HUES48 (cell line): ENCODE measurements at regions not wholly inside any gene's neighbourhood (a gene's known extent, or its start where the extent isn't known, plus 50 kb on each side); places are given as distances from the start of the nearest gene placed in this dataset.

Experiments
- H3K27ac ChIP-seq: one replicate; pipeline ENCODE4 v1.7.0; 2013; ENCODE audit warnings: low read depth, low read length, inconsistent platforms
- H3K27me3 ChIP-seq: 2 replicates; pipeline ENCODE4 v1.6.1; 2013; ENCODE audit warnings: mild to moderate bottlenecking, low read length; ENCODE audit not compliant: control insufficient read depth, insufficient read depth
- H3K36me3 ChIP-seq: 2 replicates; pipeline ENCODE4 v1.6.1; 2013; ENCODE audit warnings: low read length; ENCODE audit not compliant: control insufficient read depth, insufficient read depth
- H3K4me1 ChIP-seq: 2 replicates; pipeline ENCODE4 v1.6.1; 2013; ENCODE audit warnings: mild to moderate bottlenecking, low read length; ENCODE audit not compliant: control insufficient read depth, insufficient read depth
- H3K4me3 ChIP-seq: 2 replicates; pipeline ENCODE4 v1.5.1; 2013; ENCODE audit warnings: mild to moderate bottlenecking, low read depth, low read length
- H3K9ac ChIP-seq: 2 replicates; pipeline ENCODE4 v1.6.1; 2013; ENCODE audit warnings: mild to moderate bottlenecking, low read depth, low read length, moderate library complexity
- H3K9me3 ChIP-seq: 2 replicates; pipeline ENCODE4 v1.6.1; 2013; ENCODE audit warnings: low read length; ENCODE audit not compliant: control insufficient read depth, insufficient read depth

GRCh38 chr18:22344445-22344844 lies 73.3 kb downstream of the CTAGE1 start:
- H3K4me3 ChIP-seq = no peak overlapping the region
- no peaks in the 10 kb centered on the region for H3K36me3 ChIP-seq
- H3K4me1 ChIP-seq = peaks cover 25% of the 10 kb centered on the region
- no peak overlapping the region for H3K27ac ChIP-seq
- no peak overlapping the region for H3K9ac ChIP-seq
- peaks cover 59% of the 10 kb centered on the region for H3K27me3 ChIP-seq
- H3K9me3 ChIP-seq = no peaks in the 10 kb centered on the region

- Histone ChIP-seq H3K4me3 (no peak overlapping the region), H3K36me3 (no peaks in the 10 kb centered on the region), H3K9me3 (no peaks in the 10 kb centered on the region), H3K9ac (no peak overlapping the region), H3K27me3 (peaks cover 51% of the 10 kb centered on the region), H3K4me1 (peaks cover 21% of the 10 kb centered on the region), H3K27ac (no peak overlapping the region)
Measured at GRCh38 chr18:22343613-22344012, 74.1 kb downstream of the CTAGE1 start.

- Histone ChIP-seq H3K36me3 (no peaks in the 10 kb centered on the region), H3K9me3 (no peaks in the 10 kb centered on the region), H3K27me3 (peaks cover 41% of the 10 kb centered on the region), H3K27ac (no peak overlapping the region), H3K9ac (no peak overlapping the region), H3K4me1 (peaks cover 15% of the 10 kb centered on the region), H3K4me3 (no peak overlapping the region)
Measured at GRCh38 chr18:22342625-22343024, 75.1 kb downstream of the CTAGE1 start.

GRCh38 chr18:22340331-22340730 lies 77.4 kb downstream of the CTAGE1 start:
- Histone ChIP-seq H3K4me1 (no peaks in the 10 kb centered on the region), H3K36me3 (no peaks in the 10 kb centered on the region), H3K4me3 (no peak overlapping the region), H3K27me3 (peaks cover 21% of the 10 kb centered on the region), H3K27ac (no peak overlapping the region), H3K9me3 (no peaks in the 10 kb centered on the region), H3K9ac (no peak overlapping the region)

GRCh38 chr18:22339913-22340312 lies 77.8 kb downstream of the CTAGE1 start:
- Histone ChIP-seq H3K4me1 (no peaks in the 10 kb centered on the region), H3K4me3 (no peak overlapping the region), H3K27me3 (peaks cover 16% of the 10 kb centered on the region), H3K36me3 (no peaks in the 10 kb centered on the region), H3K27ac (no peak overlapping the region), H3K9ac (no peak overlapping the region), H3K9me3 (no peaks in the 10 kb centered on the region)

- Histone ChIP-seq H3K4me3 (no peak overlapping the region), H3K9me3 (no peaks in the 10 kb centered on the region), H3K27me3 (peaks cover 2% of the 10 kb centered on the region; the same call in 1 of the 2 replicates), H3K4me1 (no peaks in the 10 kb centered on the region), H3K9ac (no peak overlapping the region), H3K27ac (no peak overlapping the region), H3K36me3 (no peaks in the 10 kb centered on the region)
Measured at GRCh38 chr18:22337833-22338232, 79.9 kb downstream of the CTAGE1 start.

- Histone ChIP-seq H3K27me3 (peaks cover 4% of the 10 kb centered on the region), H3K9ac (no peak overlapping the region), H3K4me3 (no peak overlapping the region), H3K4me1 (no peaks in the 10 kb centered on the region), H3K36me3 (no peaks in the 10 kb centered on the region), H3K9me3 (no peaks in the 10 kb centered on the region), H3K27ac (no peak overlapping the region)
Measured at GRCh38 chr18:22337306-22337705, 80.4 kb downstream of the CTAGE1 start.

- H3K27ac ChIP-seq = no peak overlapping the region
- H3K4me1 ChIP-seq = peaks cover 1% of the 10 kb centered on the region
- H3K36me3 ChIP-seq = no peaks in the 10 kb centered on the region
- peaks cover 13% of the 10 kb centered on the region for H3K27me3 ChIP-seq
- H3K9me3 ChIP-seq = no peaks in the 10 kb centered on the region
- no peak overlapping the region for H3K9ac ChIP-seq
- H3K4me3 ChIP-seq = no peak overlapping the region
Measured at GRCh38 chr18:22336406-22336805, 81.3 kb downstream of the CTAGE1 start.

- Histone ChIP-seq H3K36me3 (no peaks in the 10 kb centered on the region), H3K4me1 (peaks cover 7% of the 10 kb centered on the region), H3K9me3 (no peaks in the 10 kb centered on the region), H3K9ac (no peak overlapping the region), H3K27ac (no peak overlapping the region), H3K4me3 (no peak overlapping the region), H3K27me3 (peaks cover 19% of the 10 kb centered on the region)
Measured at GRCh38 chr18:22335731-22336198, 82.0 kb downstream of the CTAGE1 start.

GRCh38 chr18:22334567-22334966 lies 83.1 kb downstream of the CTAGE1 start:
- no peak overlapping the region for H3K9ac ChIP-seq
- no peak overlapping the region for H3K27ac ChIP-seq
- H3K9me3 ChIP-seq = no peaks in the 10 kb centered on the region
- peaks cover 30% of the 10 kb centered on the region for H3K27me3 ChIP-seq
- no peaks in the 10 kb centered on the region for H3K36me3 ChIP-seq
- peaks cover 14% of the 10 kb centered on the region for H3K4me1 ChIP-seq
- H3K4me3 ChIP-seq = no peak overlapping the region

- Histone ChIP-seq H3K9ac (no peak overlapping the region), H3K4me3 (no peak overlapping the region), H3K4me1 (peaks cover 14% of the 10 kb centered on the region), H3K27ac (no peak overlapping the region), H3K36me3 (no peaks in the 10 kb centered on the region), H3K9me3 (no peaks in the 10 kb centered on the region), H3K27me3 (peaks cover 49% of the 10 kb centered on the region)
Measured at GRCh38 chr18:22332590-22332989, 85.1 kb downstream of the CTAGE1 start.

- Histone ChIP-seq H3K9ac (no peak overlapping the region), H3K27ac (no peak overlapping the region), H3K9me3 (no peaks in the 10 kb centered on the region), H3K4me3 (no peak overlapping the region), H3K4me1 (peaks cover 14% of the 10 kb centered on the region), H3K36me3 (no peaks in the 10 kb centered on the region), H3K27me3 (peaks cover 65% of the 10 kb centered on the region)
Measured at GRCh38 chr18:22330508-22330907, 87.2 kb downstream of the CTAGE1 start.
